HG03432 (cell line): ENCODE measurements at regions not wholly inside any gene's neighbourhood (a gene's known extent, or its start where the extent isn't known, plus 50 kb on each side); places are given as distances from the start of the nearest gene placed in this dataset.

Experiments
- ATAC-seq: cut with Tn5 transposase; IDR thresholded peaks from one replicate; pipeline ENCODE4 v1.9.1; 2021; ENCODE audit warnings: mild to moderate bottlenecking, moderate library complexity; ENCODE audit not compliant: unreplicated experiment

DNA sequence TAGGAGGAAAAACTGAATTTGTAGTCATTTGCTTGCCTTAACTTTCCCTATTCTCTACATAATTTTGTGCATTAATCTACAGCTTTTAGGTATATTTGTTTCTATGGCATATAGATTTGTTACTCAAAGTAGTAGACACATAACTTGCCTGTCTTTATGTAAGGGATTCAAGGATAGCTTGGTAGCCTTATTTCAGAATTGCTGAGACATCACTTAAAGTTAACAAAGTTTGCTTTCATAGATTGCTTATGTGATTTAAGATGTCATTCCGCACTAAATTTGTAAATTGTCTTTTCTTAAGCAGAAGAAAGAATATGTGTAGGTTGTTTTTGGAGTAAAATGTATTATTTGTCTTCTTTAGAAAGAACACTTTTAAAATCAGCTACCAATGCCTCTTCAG, 477.7 kb upstream of the NOVA1 start:
- ATAC-seq, result no peak

DNA sequence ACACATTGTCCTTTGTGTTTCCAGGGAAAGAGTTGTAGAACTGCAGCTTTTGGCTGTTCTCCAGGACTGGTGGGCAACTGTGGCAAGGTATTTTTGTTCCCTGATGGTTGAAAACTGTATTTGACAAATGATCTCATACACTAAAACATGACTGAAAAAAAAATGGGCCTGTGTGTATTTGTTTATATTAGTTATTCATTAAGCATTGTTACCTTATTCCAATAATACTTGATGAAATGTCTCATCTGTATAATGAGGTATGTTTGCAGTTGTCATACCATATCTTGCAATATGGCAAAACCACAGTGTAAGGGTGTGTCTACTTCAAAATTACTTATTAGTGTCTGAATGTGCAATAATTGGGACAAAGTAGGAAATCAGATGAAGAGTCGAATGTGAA, 479.4 kb upstream of the NOVA1 start:
- no peak for ATAC-seq

DNA sequence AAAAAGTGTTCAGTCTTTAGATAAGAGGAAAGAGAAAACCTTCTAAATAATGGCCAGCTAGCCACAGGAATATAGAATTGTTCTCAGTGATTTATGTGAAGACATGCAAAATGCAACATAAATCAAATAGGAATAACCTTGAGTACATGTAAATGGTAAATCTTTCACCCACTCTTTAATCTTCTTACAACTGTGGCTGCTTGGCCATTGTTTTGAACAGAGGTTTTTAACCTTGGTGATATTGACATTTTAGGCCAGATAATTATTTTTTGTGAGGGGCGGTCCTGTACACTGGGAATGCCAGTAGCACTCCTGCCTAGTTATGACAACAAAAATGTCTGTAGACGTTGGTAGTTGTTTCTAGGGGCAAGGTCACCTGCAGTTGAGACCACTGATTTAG, 479.9 kb upstream of the NOVA1 start:
- ATAC-seq, result no peak

DNA sequence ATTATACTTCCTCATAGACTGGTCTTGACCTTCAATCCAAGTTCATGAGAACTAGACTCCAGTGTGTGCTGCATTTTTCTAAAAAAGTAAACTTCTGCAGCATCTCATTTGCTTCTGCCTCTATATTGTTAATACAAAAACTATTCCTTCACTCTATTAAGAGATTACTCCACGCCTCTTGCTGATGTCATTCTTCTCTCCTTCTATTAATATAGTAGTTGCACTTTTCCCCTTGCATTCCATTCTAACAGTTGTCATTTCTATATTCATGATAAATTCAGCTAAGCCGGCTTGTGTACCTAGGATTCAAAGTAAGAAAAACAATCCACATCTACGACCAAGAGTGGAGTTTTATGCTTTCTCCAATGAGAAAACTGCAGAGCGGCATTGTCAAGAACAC, 480.4 kb upstream of the NOVA1 start:
- no peak for ATAC-seq

DNA sequence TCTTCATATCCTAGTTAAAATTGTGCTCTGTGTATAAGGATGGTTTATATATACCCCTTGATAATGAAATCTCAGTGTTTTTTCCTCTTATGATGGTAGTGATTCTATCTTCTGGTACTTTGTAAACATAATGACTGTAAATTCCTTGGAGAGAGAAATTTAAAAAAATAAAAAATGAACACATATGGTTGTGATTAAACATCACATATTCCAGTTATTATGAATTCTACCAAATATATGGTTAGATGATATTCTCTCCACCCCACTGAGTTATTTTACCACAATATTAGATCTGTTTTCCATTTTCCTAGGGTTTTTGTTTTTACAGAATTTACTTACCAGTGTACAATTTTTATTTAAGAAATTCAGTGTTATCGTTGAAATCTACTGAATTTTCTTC, 481.9 kb upstream of the NOVA1 start:
- ATAC-seq, result no peak

DNA sequence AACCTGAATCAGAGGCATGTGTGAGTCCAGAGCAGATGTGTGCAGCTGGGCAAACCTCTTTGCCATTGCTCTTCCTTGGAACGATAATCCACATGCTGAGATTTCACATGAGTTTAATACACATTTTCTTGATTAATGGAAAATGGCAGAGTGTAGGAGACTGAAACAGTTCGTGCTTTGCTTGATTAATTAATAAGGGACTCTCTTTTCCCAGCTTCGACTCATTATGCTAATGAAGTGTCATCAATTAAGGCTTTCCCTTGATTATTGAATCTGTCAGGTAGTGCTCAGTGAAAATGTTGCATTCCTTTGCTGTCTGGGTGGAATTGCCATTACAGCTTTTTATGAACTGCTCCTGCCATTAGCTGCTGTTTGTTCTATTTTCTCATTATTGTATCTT, 487.7 kb upstream of the NOVA1 start:
- ATAC-seq, result no peak

DNA sequence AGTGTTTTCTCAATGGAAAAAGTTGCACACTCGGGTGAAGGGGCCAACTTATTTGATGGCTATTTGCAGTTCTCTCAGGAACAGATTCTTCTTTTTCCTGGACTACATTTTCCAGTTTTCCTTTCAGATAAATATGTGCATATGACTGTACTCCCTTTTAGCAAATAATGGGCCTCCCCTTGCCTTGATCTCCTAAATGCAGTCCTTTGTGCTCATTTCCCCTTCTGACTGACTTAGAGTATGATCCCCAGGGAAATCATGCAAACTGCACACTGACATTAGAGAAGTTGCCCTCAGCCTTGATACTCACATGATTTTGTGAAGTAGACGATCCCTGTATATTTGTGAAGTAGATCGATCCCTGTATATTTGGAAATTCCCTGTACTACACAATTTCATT, 492.9 kb upstream of the NOVA1 start:
- no peak for ATAC-seq

DNA sequence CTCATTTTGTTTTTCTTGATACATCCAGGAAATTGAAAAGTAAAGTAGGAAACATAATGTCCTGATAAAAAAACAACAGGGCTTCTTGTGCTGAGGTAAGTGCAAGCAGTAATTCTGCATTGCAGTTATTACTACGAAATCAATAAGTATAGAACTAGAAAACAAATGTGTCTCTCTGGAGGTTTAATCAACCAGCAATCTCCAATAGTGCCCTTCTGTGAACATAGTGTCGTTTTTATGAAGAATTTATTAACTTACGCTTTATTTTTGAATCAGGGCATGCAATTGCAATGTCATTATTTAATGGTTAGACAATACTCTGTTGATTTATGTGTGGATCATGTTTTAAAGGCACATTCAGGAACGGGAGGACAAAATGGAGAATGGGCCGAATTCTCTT, 494.1 kb upstream of the NOVA1 start:
- ATAC-seq, result no peak

DNA sequence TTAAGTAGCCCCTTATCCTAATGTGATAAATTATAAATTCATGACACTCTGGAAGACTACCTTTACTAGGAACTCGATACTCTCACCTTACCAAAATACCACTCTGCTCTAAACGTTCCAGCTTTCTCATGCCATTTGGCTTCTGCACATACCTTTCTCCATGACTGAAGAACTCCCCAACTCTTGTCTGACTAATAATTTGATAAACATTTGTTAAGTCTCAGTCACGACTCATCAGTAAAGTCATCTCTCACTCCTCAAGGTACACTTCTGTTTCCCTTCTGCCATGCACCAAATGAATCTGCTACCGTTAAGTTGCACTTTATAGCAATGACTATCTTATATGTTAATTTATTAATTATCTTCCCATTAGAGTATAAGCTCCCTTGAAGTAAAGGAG, 498.3 kb upstream of the NOVA1 start:
- ATAC-seq, result no peak

DNA sequence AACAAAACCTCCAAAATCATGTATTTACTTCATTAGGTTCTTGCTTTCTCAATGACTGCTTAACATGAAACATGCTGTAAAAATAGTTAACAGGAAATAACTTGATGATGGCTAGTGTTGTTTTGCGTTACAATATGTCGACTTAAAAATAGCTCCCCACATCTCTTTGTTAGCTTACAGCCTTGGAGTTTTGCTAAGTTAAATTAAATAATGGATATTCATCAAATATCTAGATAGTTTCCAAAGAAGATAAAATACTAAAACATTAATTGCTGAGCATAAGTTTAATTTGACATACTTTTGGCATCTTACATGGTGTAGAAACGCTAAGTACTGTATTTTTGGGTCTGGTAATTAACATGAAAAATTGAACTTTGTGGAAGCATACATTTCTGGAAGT, 500.6 kb upstream of the NOVA1 start:
- no peak for ATAC-seq

DNA sequence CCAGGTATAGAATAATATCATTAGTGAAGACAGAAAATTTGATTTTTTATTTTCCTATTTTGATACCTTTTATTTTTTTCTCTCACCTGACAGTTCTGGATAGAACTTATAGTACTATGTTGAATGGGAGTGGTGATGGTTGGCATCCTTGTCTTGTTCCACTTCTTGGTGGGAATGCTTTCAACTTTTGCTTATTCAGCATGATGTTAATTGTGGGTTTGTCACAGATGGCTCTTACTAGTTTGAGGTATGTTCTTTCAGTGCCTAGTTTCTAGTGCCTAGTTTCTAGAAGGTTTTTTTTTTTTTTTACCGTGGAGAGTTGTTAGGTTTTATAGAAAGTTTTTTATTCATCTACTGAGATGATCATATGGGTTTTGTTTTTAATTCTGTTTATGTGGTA, 516.3 kb upstream of the NOVA1 start:
- ATAC-seq, result no peak

DNA sequence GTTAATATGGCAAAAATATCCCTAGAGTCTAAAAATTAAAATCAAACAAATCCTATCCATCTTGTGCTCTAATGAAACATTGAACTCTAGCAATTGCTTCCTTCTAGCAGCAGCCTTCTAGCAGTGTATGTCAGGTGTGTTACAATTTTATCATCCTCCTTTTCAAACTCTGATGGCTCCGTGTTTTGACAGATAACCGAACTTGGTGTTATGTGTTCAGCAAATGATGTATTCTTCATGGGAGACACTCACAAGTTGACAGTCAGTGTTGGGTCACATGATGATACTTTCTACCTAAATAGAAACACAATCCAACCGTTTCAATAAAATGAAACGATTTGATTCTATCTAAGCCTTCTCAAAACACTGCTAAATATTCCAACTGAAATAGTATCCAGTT, 525.3 kb upstream of the NOVA1 start:
- ATAC-seq, result no peak

DNA sequence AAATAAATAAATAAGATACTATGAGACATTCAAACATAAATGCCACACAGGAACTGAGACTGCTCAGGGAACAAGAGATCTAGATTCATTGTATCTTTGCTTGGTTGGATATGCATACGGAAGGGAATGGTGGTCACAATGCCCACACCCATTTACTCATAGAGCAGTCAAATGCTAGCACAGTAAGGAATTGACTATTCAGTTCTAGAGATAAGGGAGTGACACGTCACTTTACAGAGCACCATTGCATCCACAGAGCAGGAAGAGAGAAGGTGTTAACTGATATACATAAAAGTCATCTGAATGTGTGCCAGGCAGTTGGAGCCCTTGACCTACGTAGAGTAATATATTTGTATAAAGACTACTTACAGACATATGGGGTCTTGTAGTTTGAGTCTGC, 530.0 kb upstream of the NOVA1 start:
- no peak for ATAC-seq

DNA sequence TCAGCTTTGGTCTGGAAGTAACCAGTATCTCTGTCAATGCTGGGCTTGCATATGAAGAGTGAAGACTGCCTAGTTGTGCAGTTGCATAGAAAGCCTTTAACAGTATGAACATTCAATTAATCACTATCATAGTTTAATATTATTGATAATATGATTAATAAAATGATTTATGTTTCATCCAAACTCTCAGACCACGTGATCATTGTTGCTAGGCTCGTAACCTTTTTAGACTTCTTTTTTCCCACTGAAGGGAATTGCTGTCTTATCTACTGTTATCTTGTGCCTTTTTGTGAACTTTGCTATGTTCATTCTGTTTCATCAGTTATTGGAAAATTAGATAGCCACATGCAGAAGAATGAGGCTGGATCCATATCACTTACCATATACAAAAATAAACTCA, 536.4 kb upstream of the NOVA1 start:
- no peak for ATAC-seq

DNA sequence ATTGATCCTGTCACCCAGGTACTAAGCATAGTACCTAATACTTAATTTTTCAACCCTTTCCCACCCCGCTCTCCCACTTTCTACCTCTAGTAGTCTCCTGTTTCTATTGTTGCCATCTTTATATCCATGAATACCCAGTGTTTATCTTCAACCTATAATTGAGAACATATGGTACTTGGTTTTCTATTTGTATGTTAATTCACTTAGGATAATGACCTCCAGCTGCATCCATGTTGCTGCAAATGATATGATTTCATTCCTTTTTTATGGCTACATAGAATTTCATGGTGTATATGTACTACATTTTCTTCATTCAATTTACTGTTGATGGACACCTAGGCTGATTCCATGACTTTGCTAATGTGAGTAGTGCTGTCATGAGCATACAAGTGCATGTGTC, 547.3 kb upstream of the NOVA1 start:
- no peak for ATAC-seq

DNA sequence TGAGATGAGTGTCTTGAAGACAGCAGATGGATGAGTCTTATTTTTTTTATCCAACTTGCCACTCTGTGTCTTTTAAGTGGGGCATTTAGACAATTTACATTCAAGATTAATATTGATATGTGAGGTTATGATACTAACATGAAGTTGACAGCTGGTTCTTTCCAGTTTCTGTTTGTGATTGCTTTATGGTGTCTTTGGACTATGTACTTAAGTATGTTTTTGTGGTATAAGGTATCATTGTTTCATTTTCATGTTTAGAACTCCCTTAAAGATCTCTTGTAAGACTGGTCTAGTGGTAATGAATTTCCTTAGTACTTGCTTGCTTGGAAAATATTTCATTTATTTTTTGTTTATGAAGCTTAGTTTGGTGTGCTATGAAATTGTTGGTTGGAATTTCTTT, 550.3 kb upstream of the NOVA1 start:
- no peak for ATAC-seq

DNA sequence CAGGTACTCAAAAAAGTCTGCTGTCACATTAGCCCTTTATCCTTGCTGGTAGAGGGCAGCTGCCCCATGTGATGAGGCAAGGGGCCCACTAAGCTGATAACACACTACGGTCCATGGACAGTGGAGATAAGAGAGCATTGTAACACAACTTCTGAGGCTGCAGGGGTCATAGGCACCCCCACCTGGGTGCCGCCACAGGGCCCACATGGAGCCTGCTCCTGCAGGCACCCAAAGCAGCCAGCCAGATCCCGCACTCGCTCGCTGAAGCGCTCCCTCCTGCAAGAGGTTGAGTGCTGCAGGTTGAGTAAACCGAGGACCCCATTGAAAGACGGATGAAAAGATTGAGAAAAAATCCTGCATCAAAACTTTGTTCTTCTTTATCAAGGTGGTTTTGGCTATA, 566.3 kb upstream of the NOVA1 start:
- no peak for ATAC-seq

DNA sequence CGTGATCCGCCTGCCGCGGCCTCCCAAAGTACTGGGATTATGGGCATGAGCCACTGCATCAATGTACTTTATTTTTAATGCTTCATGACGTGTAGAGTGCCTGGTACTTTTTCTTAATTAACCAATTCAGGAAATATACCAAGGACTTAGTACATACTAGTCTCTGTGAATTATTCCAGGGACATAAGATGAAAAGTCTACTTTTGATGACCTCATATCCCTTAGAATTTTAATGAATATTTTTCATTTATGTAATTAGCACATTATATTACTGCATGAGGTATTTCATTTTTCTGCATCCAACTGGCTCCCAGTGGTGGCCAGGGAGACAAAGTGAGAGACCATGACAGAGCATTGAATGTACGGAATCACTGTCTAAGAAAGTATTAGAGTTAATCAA, 577.7 kb upstream of the NOVA1 start:
- ATAC-seq, result no peak

DNA sequence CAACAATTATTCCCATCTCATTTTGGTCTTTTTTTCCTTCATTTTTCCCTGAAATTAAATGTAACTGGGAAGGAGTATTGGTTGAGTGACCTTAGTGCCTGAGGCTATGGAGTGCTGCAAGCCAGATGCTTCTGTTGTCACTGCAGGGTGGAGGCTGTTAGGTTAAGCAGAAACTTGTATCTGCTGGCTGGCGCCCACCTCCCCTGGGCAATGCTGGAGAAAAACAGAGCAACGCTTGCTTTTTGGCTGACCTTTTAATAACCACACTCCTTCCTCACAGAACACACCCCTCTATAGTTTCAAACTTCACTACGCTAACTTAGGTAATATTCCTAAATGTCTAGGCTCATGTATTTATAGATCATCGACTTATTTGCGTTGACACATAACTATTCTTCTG, 583.5 kb upstream of the NOVA1 start:
- no peak for ATAC-seq

DNA sequence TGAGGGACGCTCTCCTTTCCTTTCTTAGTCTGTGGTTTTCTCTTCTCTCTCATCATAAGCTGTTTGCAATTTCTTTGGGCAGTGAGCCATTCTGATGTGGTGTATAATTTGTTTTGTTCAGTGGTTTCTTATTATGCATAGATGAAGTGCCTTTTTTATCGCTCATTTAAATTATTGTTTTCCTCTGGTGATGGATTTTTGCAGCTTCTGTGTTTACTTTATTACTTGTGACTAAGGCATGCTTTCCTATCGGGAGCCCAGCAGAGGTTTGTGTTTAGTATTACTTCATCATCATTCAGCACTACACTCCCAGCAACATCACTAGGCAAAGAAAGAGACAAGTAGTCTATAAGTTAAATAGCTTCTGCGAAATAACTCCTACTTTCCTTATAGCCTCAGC, 586.6 kb upstream of the NOVA1 start:
- no peak for ATAC-seq

DNA sequence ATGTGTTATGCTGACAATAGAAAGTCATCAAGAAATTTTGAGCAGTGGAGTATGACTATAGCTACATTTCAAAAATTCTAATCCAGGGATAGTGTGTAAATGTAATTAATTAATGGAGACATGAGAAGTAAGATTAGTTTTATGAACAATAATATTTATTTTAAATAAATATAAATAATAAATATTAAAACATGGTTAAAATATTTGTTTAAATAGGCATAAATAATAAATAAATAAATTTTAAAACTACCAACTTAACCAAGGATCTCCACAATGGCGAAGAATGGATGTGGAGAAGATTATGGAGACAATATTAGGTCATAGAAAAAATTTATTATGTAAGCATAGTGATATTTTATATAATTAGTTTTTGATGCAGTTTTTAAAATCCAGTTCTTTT, 588.2 kb upstream of the NOVA1 start:
- ATAC-seq, result no peak

DNA sequence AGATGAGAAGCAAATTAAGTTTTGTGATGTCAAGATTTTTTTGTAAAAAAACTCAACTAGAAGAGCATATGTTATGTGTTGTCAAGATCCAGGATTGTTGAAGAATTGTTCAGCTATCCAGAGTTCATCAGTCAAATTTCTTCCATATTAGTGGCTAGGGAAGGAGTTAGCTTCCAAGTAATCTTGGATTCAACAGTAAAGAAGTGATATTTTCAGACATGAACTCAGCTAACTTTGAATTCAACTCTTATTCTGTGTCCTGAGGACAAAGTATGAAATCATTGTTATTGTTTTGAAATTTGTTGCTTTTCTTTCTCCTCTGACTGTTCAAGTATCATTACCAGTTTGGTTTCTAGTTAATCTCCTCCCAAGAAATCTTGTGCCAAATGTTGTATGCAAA, 589.3 kb upstream of the NOVA1 start:
- ATAC-seq, result no peak

DNA sequence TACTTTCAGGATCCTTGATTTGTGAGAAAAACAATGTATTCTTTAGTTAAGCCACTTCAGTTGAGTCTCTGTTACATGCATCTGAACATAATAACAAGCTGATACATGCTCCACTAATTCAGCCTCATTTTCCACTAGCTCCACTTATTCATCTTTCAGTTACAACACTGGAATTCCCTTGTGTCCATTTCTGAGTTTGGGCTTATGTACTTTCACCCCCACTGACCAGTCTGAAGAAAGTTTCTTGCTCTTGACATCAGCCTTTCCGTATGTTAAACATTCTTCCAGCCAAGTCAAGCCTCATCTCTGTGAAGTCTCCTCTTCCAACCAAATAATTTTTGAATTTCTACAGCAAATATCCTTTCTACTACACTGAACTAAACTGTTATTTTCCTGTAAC, 592.5 kb upstream of the NOVA1 start:
- no peak for ATAC-seq

DNA sequence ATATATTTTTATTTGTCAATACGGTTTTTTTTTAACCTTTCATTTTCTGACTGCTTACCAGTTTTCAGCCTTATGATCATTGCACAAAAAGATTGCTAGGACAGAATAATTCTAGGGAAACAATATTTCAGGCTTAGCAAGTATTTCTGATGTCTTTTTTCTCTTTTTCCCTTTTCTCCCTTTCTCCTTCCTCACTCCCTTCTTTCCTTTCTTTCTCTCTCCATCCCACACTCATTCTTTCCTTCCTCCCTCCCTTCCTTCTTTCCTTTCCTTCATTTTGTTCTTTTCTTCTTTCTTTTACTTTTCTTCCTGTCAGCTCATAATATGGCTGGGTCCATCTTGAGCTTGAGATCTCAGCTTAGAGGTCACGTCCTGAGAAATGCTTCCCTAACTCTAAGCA, 601.4 kb upstream of the NOVA1 start:
- ATAC-seq, result no peak
